HT1080 (cell line): ENCODE measurements at regions not wholly inside any gene's neighbourhood (a gene's known extent, or its start where the extent isn't known, plus 50 kb on each side); places are given as distances from the start of the nearest gene placed in this dataset.
A peak's percentile ranks its signal among the peaks of the same experiment; 100 is the strongest.
"Not testable (repeated sequence)": the region's sequence is repeated elsewhere in the genome, so short reads cannot be mapped to it uniquely, and the experiment has no call there.

ENCODE experiments used
- DNase-seq: peaks from one replicate; pipeline ENCODE4 v3.0.0-alpha.2; 2015; ENCODE audit warnings: low read depth

DNA sequence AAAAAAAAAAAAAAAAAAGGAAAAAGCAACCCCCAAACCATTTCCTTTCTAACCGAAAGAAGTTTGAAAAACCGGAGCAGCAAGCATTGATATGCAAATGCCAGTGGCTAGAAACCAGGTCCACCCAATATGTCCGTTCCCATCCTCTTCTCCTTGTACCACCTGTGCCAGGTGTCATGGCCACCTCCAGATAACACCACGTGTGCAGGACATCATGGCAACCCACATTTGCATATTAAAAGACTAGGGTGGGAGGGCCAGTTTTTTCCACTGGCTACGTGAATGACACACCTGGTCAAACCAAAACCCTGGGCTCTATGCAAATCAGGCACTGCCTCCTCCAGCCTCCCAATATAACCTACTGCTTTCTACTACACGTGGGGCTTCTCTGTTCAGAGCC is 303.3 kb upstream of the GULP1 start:
- no peak for DNase-seq

GRCh38 chr2:187989925-187990623 is 301.6 kb upstream of the GULP1 start:
- no peak for DNase-seq

DNA sequence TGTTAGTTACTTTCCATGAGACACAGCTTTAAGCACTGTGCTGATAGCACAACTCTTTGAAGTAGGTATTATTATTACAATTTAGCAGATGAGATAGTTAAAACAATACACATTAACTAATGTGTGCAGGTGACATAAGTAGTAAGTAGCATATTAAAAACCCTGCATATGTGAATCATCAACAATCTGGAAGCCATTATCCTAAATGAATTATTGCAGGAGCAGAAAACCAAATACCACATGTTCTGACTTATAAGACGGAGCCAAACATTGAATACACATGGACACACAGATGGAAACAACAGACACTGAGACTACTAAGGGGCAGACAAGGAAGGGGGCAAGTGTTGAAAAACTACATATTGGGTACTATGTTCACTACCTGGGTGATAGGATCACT is 300.3 kb upstream of the GULP1 start:
- DNase-seq = no peak

- peak; percentile 41 for DNase-seq
Observed at GRCh38 chr2:187994464-187995331, 297.0 kb upstream of the GULP1 start.

DNA sequence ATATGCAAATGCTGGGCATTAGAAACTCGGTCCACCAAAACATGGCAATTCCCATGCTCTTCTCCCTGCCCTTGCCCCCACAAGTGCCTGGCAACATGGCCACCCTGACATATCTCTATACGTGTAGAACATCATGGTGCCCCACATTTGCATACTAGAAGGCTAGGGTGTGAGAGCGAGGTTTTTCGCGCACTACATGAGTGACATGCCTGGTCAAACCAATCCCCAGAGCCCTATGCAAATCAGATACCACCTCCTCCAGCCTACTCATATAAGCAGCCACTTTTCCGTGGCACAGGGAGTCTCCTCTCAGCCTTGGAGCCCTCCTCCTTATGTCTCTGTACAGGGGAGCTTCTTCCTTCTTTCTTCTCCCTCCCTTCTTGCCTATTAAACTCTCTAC is 296.1 kb upstream of the GULP1 start:
- DNase-seq = no peak

- no peak for DNase-seq
Observed at GRCh38 chr2:187996630-187997029, 295.0 kb upstream of the GULP1 start.

GRCh38 chr2:188000189-188000588 is 291.5 kb upstream of the GULP1 start:
- no peak for DNase-seq

GRCh38 chr2:188003800-188004199 is 287.9 kb upstream of the GULP1 start:
- DNase-seq = no peak

- DNase-seq = no peak
Observed at GRCh38 chr2:188013767-188014166, 277.9 kb upstream of the GULP1 start.

- no peak for DNase-seq
Observed at GRCh38 chr2:188016917-188017316, 274.8 kb upstream of the GULP1 start.

DNA sequence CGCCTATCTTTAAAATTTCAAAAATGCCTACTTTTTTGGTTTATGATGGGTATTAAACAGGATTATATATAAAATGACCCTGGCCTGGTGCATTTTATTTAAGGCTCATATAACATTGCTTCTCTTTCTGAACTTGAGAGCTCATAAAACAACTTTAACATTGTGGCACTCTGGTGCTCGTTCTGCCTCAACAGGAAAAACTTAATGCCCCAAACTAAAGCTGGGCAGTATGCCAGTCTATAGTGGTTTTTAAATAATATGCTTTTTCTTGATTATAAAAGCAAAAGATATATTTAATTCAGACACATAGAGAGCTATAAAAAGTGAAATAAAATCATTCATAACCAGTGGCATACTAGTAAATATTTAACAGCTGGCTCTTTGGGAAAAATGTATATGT is 269.3 kb upstream of the GULP1 start:
- DNase-seq = no peak

- no peak for DNase-seq
Observed at GRCh38 chr2:188023035-188023434, 268.6 kb upstream of the GULP1 start.

DNA sequence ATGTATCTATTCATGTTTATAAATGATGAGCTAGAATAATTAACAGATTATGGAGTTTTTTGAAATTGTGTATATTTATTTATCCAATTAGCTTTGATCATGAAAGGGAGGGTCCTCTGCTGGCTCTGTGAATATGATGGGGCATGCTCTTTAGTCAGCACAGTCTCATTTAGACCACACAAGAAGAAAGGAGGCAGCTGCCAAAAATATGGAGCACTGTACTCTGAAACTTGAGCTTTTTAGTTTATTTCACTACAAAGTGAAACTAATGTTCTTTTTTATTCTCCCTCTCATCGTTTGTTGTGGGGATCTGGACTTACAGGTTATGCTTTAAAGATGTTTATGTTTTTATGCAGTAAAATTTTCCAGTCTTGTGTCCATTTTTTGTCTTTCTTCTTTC is 266.9 kb upstream of the GULP1 start:
- no peak for DNase-seq

DNA sequence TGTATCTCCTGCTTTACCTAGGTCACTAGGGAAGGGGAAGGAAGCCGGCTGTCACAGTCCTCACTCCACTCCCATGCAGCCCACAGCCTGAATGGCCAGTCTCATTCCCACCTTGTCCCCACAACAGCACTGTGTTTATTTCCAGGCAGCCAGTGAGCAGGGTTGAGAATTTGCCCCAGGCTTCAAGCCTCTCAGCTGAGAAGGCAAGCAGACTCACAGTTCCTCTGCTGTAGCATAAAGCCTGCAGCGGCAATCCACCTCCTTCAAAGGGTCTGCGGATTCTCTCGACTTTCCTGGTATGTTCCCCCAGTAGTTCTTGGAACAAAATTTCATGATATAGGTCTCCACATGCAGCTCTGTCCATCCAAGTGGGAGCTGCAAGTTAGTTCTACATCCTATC is 262.9 kb upstream of the GULP1 start:
- no peak for DNase-seq

GRCh38 chr2:188032306-188032705 is 259.4 kb upstream of the GULP1 start:
- no peak for DNase-seq

- DNase-seq = no peak
Observed at GRCh38 chr2:188032786-188033185, 258.9 kb upstream of the GULP1 start.

DNA sequence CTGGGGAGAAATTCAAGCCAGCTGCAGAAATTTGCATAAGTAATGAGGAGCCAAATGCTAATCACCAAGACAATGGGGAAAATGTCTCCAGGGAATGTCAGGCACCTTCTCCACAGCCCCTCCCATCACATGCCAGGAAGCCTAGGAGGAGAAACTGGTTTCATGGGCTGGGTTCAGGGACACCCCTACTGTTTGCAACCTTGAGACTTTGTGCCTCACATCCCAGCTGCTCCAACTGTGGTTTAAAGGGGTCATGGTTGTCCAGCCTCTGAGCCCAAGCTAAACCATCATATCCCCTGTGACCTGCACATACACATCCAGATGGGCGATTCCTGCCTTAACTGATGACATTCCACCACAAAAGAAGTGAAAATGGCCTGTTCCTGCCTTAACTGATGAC is 258.4 kb upstream of the GULP1 start:
- not testable (repeated sequence) for DNase-seq

- not testable (repeated sequence) for DNase-seq
Observed at GRCh38 chr2:188034102-188034501, 257.6 kb upstream of the GULP1 start.

DNA sequence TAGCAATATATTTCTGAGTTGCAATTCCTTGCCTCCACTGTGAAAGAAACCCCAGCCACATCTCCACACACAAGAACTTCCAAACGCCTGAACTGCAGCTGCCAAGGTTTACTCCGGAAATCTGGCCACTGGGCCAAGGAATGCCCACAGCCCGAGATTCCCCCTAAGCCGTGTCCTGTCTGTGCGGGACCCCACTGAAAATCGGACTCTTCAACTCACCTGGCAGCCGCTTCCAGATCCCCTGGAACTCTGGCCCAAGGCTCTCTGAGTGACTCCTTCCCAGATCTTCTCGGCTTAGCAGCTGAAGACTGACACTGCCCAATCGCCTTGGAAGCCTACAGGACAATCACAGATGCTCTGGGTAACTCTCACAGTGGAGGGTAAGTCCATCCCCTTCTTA is 256.3 kb upstream of the GULP1 start:
- not testable (repeated sequence) for DNase-seq

- peak; percentile 7 for DNase-seq
Observed at GRCh38 chr2:188036786-188037185, 254.9 kb upstream of the GULP1 start.

DNA sequence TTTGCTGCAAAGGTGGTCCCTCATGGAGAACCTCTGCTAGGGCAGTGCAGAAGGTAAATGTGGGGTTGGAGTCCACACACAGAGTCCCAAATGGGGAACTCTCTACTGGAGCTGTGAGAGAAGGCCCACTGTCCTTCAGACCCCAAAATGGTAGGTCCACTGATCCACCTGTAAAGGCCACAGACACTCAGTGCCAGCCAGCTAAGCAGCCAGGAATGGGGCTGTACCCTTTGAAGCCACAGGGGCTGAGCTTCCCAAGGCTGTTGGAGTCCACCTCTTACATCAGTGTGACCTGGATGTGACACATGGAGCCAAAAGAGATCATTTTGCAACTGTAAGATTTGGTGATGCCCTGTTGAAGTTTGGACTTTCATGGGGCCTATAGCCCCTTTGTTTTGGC is 252.4 kb upstream of the GULP1 start:
- DNase-seq = no peak

DNA sequence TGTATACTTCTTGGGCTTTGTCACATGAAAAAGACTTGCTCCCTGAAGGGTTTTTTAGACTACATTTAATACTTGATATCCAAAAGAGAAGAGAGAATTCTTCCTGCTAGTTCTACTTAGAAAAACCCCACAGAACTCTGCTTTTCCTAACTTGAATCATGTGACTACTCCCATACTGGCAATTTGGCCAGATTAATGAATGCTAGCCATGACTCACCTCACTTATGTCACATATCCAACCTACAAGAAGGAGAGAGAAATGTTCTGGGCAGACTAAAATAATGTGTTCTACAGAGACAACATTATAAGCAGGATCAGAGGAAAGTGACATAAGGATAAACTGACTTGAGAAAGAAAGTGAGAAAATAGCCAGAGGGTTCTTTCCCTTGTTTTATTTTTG is 249.3 kb upstream of the GULP1 start:
- DNase-seq = peak; percentile 62

- DNase-seq = no peak
Observed at GRCh38 chr2:188045016-188045415, 246.7 kb upstream of the GULP1 start.
